ENCODE measurements at regions not wholly inside any gene's neighbourhood (a gene's known extent, or its start where the extent isn't known, plus 50 kb on each side); places are given as distances from the start of the nearest gene placed in this dataset.

GRCh38 chr12:91680864-91681263, 464.8 kb downstream of the BTG1 start:
- TF ChIP-seq CTCF (IDR thresholded peaks at IDR 0.05) (no peak), POLR2A (IDR thresholded peaks at IDR 0.05) (no peak)

All from heart left ventricle (tissue), 13 donors.